ENCODE measurements at regions not wholly inside any gene's neighbourhood (a gene's known extent, or its start where the extent isn't known, plus 50 kb on each side); places are given as distances from the start of the nearest gene placed in this dataset.
"Not testable (repeated sequence)": the region's sequence is repeated elsewhere in the genome, so short reads cannot be mapped to it uniquely, and the experiment has no call there.

DNA sequence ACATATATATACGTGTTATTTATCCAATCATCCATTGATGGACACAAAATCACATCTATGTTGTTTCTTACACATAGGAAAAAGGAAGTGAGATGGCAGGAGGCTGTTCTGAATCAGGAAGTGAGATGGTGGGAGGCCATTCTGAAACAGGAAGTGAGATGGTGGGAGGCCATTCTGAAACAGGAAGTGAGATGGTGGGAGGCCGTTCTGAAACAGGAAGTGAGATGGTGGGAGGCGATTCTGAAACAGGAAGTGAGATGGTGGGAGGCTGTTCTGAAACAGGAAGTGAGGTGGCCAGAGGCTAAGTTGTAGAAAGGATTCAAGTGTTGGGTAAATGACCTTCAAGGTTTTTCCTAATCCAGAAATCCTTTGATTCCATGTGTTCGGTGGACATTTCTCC lies 921.5 kb downstream of the TYW1 start:
- Histone ChIP-seq H3K27me3 (no peaks in the 10 kb centered on the region), H3K36me3 (no peaks in the 10 kb centered on the region), H3K4me3 (no peak overlapping the region), H3K27ac (no peak overlapping the region), H3K4me1 (no peaks in the 10 kb centered on the region), H3K9me3 (peaks cover 0 to 18% (median 8%) of the 10 kb centered on the region in 4 donors)
- intact Hi-C loops (cut with DNase I; ENCODE audit: low total_unique reads): no loop called here
- peak in 1 of 2 donors; percentile 20 for DNase-seq
- TF ChIP-seq POLR2AphosphoS5 (IDR thresholded peaks at IDR 0.05): no peak
- no peak for TF ChIP-seq POLR2A (IDR thresholded peaks at IDR 0.05)
- TF ChIP-seq EP300 (IDR thresholded peaks at IDR 0.05): no peak
- TF ChIP-seq, protein P1, sequence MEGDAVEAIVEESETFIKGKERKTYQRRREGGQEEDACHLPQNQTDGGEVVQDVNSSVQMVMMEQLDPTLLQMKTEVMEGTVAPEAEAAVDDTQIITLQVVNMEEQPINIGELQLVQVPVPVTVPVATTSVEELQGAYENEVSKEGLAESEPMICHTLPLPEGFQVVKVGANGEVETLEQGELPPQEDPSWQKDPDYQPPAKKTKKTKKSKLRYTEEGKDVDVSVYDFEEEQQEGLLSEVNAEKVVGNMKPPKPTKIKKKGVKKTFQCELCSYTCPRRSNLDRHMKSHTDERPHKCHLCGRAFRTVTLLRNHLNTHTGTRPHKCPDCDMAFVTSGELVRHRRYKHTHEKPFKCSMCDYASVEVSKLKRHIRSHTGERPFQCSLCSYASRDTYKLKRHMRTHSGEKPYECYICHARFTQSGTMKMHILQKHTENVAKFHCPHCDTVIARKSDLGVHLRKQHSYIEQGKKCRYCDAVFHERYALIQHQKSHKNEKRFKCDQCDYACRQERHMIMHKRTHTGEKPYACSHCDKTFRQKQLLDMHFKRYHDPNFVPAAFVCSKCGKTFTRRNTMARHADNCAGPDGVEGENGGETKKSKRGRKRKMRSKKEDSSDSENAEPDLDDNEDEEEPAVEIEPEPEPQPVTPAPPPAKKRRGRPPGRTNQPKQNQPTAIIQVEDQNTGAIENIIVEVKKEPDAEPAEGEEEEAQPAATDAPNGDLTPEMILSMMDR (IDR thresholded peaks at IDR 0.05): no peak
- 46 to 83% (median 78%) methylated on average over 4 of the region's 4 CpGs for WGBS, 5 donors

DNA sequence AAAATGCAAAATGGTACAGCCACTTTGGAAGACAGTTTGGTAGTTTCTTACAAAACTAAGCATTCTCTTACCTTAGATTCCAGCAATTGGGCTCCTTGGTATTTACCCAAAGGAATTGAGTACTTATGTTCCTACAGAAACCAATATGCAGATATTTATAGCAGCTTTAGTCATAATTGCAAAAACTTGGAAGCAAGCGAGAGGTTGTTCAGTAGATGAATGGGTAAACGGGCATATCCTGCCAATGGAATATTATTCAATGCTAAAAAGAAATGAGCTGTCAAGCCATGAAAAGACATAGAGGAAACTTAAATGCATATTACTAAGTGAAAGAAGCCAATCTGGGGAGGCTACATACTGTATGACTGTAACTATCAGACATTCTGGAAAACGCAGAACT lies 926.7 kb downstream of the TYW1 start:
- Histone ChIP-seq H3K4me1 (no peaks in the 10 kb centered on the region), H3K27me3 (no peaks in the 10 kb centered on the region), H3K4me3 (no peak overlapping the region), H3K27ac (no peak overlapping the region), H3K9me3 (peaks cover 0 to 15% (median 6%) of the 10 kb centered on the region in 4 donors), H3K36me3 (no peaks in the 10 kb centered on the region)
- intact Hi-C loops (cut with DNase I; ENCODE audit: low total_unique reads): no loop called here
- TF ChIP-seq, protein P1 (IDR thresholded peaks at IDR 0.05): no peak
- TF ChIP-seq EP300 (IDR thresholded peaks at IDR 0.05) (no peak), POLR2A (IDR thresholded peaks at IDR 0.05) (no peak), POLR2AphosphoS5 (IDR thresholded peaks at IDR 0.05) (no peak)
- no peak for DNase-seq
- WGBS, 5 donors: 86 to 94% (median 90%) methylated on average over 3 of the region's 3 CpGs

GRCh38 chr7:67928141-67928540 lies 931.5 kb downstream of the TYW1 start:
- no peaks in the 10 kb centered on the region for H3K9me3 ChIP-seq
- TF ChIP-seq POLR2AphosphoS5 (IDR thresholded peaks at IDR 0.05): no peak
- peak in 1 of 2 donors; percentile 11 for DNase-seq
- H3K4me3 ChIP-seq: no peak overlapping the region
- no peaks in the 10 kb centered on the region for H3K4me1 ChIP-seq
- WGBS, 5 donors: 64 to 74% (median 66%) methylated on average over 5 of the region's 5 CpGs
- no peak overlapping the region for H3K27ac ChIP-seq
- intact Hi-C loops (cut with DNase I; ENCODE audit: low total_unique reads): no loop called here
- H3K36me3 ChIP-seq: no peaks in the 10 kb centered on the region
- H3K27me3 ChIP-seq: no peaks in the 10 kb centered on the region

DNA sequence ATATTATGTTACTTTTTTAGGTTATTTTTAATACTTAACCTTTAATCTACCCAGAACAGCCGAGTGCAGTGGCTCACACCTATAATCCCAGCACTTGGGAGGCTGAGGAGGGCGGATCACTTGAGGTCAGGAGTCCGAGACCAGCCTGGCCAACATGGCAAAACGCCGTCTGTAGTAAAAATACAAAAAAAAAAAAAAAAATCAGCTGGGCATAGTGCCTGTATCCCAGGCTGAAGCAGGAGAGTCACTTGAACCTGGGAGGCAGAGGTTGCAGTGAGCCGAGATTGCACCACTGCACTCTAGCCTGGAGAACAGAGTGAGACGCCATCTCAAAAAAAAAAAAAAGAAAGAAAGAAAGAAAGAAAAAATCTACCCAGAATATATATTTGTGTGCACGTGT lies 939.8 kb downstream of the TYW1 start:
- intact Hi-C loops (cut with DNase I; ENCODE audit: low total_unique reads); H3K9me3 ChIP-seq; H3K27me3 ChIP-seq; DNase-seq; H3K4me1 ChIP-seq; H3K4me3 ChIP-seq; H3K27ac ChIP-seq; H3K36me3 ChIP-seq: not testable (repeated sequence)
- WGBS, 5 donors: 74 to 81% (median 79%) methylated on average over 8 of the region's 8 CpGs

GRCh38 chr7:67940400-67940799 lies 943.8 kb downstream of the TYW1 start:
- Histone ChIP-seq H3K9me3 (peaks cover 0 to 14% (median 0%) of the 10 kb centered on the region in 4 donors), H3K27ac (no peak overlapping the region), H3K27me3 (no peaks in the 10 kb centered on the region), H3K4me1 (no peaks in the 10 kb centered on the region), H3K4me3 (no peak overlapping the region), H3K36me3 (no peaks in the 10 kb centered on the region)
- intact Hi-C loops (cut with DNase I; ENCODE audit: low total_unique reads): no loop called here
- 93 to 97% (median 95%) methylated on average over 13 of the region's 13 CpGs for WGBS, 5 donors
- TF ChIP-seq POLR2AphosphoS5 (IDR thresholded peaks at IDR 0.05) (no peak), EP300 (IDR thresholded peaks at IDR 0.05) (no peak), POLR2A (IDR thresholded peaks at IDR 0.05) (no peak)
- TF ChIP-seq, protein P1 (IDR thresholded peaks at IDR 0.05): no peak
- DNase-seq: no peak
